Muscle of leg (tissue), 3 donors: ENCODE measurements at regions not wholly inside any gene's neighbourhood (a gene's known extent, or its start where the extent isn't known, plus 50 kb on each side); places are given as distances from the start of the nearest gene placed in this dataset.
"Not testable (repeated sequence)": the region's sequence is repeated elsewhere in the genome, so short reads cannot be mapped to it uniquely, and the experiment has no call there.

Experiments
- DNase-seq: peaks from one replicate; pipeline ENCODE4 v3.0.0; 2013
- H3K27ac ChIP-seq: one replicate; pipeline ENCODE4 v1.5.1; 2013; ENCODE audit warnings: mild to moderate bottlenecking, low read length, control low read depth
- H3K27me3 ChIP-seq: one replicate; pipeline ENCODE4 v1.6.1; 2013; ENCODE audit warnings: low read length; ENCODE audit not compliant: control insufficient read depth, insufficient read depth
- H3K36me3 ChIP-seq: one replicate; pipeline ENCODE4 v1.6.1; 2013; ENCODE audit warnings: low read length; ENCODE audit not compliant: control insufficient read depth, insufficient read depth
- H3K4me1 ChIP-seq: one replicate; pipeline ENCODE4 v1.6.1; 2013; ENCODE audit warnings: low read length; ENCODE audit not compliant: control insufficient read depth, insufficient read depth
- H3K4me3 ChIP-seq: one replicate; pipeline ENCODE4 v1.5.1; 2013; ENCODE audit warnings: low read length, control low read depth
- H3K9me3 ChIP-seq: replicated peaks from 2 replicates; pipeline ENCODE4 v1.6.1; 2013; ENCODE audit warnings: low read depth, low read length; ENCODE audit not compliant: control insufficient read depth
- WGBS: methylation state at CpG from one replicate; pipeline ENCODE4 v1.1.5; 2013; ENCODE audit warnings: missing lambda C conversion rate; ENCODE audit not compliant: insufficient coverage; 5-methylcytosine and 5-hydroxymethylcytosine counted together

DNA sequence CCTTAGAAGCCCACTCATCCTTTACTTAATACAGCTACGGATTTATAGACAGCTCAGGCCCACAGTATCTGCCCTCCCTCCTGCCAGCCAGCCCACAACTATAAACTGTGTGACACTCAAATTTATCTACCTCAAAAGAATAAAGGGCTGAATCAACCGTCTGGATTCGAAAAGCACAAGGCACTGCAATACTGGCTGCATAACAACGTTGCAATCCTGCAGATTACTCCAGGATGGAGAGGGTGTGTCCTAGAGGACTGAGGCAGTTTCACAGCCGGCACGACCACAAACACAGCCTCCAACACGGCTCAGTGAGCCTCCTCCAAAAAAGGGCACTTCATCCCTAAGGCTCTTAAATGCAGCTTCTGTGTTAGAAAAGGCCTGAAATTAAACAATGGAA is 138.3 kb upstream of the EFCAB3 start:
- H3K27me3 ChIP-seq, DNase-seq, H3K27ac ChIP-seq, H3K4me3 ChIP-seq, H3K4me1 ChIP-seq, H3K36me3 ChIP-seq, H3K9me3 ChIP-seq: not testable (repeated sequence)
- WGBS: 50% methylated on average over 1 of the region's 7 CpGs

DNA sequence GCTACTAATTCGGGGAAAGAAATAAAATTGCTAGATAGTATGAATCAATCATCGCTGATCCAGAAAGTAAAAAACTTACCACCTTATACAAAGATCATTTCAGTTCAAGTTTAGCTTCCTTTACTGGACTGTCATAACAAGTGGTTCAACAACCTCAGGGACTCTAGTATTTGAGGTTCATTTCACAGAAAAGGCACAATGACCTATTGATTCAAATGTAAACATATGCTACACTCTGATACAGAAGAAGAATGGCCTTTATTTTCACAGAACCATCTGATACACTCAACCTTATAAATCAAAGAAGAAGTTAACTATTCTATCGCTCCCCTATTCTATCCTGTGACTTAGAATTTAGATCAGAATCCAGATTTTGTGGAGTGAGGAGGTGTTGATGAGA is 140.8 kb upstream of the EFCAB3 start:
- H3K4me3 ChIP-seq, H3K36me3 ChIP-seq, H3K27ac ChIP-seq, DNase-seq, H3K27me3 ChIP-seq, H3K9me3 ChIP-seq, H3K4me1 ChIP-seq: not testable (repeated sequence)
- no CpG with 5 or more reads among the region's 3 CpGs for WGBS

DNA sequence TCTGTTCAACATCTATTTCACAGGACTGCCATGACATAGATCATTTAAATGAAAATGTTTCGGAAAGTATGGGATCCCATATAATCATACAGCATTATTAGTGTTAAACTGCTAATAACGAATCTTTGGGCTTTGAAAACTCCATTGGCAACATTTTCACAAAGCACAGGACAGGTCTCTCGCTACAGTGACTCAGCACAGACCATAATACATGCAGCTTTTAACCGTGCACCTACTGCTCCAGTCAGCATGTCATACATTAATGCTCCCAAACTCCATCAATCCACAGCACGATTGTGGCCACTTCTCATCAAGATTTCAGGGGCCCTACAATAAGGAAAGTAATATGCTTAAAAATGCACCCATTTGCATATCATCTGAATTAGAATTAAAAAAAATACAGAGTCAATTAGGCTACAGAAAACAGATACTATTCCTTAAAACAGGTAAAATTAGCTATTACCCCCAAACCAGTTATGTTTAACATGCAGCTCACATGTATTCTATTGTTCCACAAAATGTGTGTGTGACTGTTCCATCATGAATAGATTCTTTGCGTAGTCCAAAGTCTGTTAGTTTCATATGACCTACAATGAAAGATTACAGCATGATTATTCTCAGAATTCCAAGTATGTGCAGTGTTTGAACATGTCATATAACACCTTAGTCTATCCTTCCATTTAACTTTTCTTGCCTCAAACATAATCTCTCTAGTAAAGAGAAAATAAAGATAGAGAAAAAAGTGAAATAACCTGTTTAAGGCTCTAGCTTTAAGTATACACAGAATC is 141.6 kb upstream of the EFCAB3 start:
- WGBS: 54% methylated on average over 3 of the region's 6 CpGs
- not testable (repeated sequence) for H3K9me3 ChIP-seq, H3K4me1 ChIP-seq, H3K27ac ChIP-seq, H3K36me3 ChIP-seq, H3K4me3 ChIP-seq, H3K27me3 ChIP-seq, DNase-seq

DNA sequence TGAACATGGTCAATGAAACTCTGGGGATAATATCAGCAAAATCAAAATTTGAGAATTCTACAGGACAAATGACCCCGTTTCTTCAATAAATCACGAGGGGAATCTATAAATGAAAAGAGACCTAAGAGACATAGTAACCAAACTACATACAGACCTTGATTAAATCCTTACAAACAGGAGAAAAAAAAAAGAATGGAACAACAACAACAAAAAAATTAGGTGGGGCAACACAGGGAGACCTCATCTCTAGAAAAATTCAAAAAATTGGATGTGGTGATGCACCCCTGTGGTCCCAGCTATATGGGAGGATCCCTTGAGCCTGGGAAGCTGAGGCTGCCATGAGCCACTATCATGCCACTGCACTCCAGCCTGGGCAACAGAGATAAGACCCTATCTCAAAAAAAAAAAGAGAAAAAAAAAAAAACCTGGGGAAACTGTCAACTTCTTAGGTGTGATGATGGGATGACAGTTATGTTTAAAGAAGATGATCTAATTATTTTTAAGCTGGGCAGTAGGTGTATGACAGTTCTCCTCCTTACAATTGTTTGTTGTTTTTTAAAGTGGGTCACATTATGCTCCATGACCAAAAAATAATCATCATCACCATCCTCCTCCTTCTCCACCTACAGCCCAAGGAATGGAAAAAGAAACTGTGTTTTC is 146.4 kb upstream of the EFCAB3 start:
- H3K9me3 ChIP-seq, H3K36me3 ChIP-seq, DNase-seq, H3K4me1 ChIP-seq, H3K27me3 ChIP-seq, H3K4me3 ChIP-seq, H3K27ac ChIP-seq: not testable (repeated sequence)
- no CpG with 5 or more reads among the region's 2 CpGs for WGBS

DNA sequence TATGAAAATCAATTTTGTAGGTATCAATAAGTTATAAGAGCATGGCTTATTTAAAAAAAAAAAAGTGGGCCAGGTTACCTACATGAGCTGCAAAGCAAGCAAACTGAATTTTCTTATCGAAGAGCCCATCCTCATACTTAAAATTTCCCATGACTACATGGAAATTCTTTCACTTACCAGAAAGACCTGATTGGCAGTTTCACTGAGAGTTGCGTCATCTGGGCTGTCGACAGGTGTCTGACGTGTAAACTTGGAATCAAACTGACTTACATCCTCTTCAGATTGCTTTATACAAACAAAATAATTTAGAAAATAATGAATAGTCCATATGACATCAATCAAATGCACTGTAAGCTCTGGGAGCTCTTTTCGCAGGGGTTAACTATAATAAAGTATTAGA is 149.1 kb upstream of the EFCAB3 start:
- not testable (repeated sequence) for H3K27me3 ChIP-seq
- no CpG with 5 or more reads among the region's 5 CpGs for WGBS

DNA sequence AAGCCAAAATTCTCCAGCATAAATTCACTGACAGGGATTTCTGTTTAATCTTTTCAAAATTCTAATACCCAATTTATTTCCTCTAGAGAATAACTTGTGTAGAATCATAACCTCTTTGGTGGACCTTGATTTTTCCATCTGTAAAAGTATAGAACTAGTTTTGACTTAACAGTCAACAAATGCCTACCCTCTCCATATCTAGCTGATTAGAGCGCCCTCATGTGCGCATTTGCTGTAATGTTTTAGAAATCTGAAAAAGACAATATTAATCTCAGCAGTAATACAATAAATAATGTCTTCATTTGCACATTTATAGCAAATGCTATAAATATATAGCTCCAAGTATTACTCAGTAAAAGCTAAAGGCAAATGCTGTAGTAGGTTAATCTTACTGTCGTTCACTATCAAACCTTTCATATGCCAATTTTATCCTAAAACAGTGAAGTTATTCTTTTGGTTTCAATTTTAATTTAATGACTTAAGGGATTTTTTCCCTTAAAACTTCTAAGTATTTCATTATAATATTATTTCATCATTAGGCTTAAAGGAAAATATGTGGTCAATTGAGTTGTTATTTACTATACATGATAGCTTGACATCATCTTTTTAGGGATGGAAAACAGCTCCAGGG is 153.6 kb upstream of the EFCAB3 start:
- whole genome bisulfite sequencing: no CpG with 5 or more reads among the region's 3 CpGs
- not testable (repeated sequence) for H3K27me3 ChIP-seq, H3K27ac ChIP-seq, H3K36me3 ChIP-seq, DNase-seq, H3K4me3 ChIP-seq, H3K9me3 ChIP-seq, H3K4me1 ChIP-seq

More for the DNA sequence above, 149.1 kb upstream of the EFCAB3 start:
- not testable (repeated sequence) for DNase-seq, H3K9me3 ChIP-seq, H3K36me3 ChIP-seq, H3K4me1 ChIP-seq, H3K4me3 ChIP-seq, H3K27ac ChIP-seq

DNA sequence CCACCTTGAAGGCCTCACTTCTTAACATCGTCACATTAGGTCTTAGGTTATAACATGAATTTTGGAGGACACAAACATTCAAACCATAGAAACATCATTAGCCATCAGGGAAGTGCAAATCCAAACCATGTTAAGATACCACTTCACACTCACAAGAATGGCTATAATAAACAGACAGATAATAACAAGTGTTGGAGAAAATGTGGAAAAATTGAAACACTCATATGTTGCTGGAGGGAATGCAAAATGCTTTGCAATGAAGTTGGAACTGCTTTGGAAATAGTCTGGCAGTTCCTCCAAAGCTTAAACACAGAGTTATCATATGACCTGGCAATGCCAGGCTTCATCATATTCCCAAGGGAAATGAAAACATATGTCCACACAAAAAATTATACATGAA is 156.8 kb upstream of the EFCAB3 start:
- H3K9me3 ChIP-seq, H3K27ac ChIP-seq, H3K4me1 ChIP-seq, H3K27me3 ChIP-seq, DNase-seq, H3K36me3 ChIP-seq, H3K4me3 ChIP-seq: not testable (repeated sequence)
- WGBS: no CpG with 5 or more reads among the region's 1 CpG

DNA sequence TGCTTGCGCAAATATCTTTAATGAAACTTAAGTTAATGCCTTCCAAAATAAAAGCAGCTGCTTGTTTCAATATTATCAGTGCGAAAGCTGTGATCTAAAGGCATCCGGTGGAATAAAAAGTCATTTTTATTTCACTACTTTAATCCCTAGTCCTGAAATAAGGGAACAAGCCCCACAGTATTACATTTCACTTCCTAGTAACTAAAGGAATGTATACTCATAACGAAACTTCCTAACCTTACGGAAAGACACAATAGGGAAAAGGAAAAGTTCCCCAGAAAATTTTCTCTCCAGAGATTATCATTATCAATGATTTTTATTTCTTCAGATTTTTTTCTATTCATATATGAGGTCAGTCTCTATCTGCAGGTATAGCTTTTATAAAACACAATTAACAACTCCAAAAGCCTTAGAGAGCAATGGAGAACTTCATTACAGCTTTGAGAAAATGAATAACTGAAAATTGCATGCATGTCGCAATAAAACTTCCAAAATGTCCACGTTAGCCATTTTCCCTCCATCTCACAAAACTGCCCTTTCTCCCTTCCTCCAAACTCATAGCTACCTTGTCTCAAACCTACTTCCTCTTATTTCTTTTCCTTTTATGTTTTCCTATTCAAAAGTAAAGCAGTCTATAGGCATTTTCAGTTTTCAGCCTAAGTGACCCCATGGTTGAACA is 154.3 kb upstream of the MED13 start:
- WGBS: 83% methylated on average over 4 of the region's 7 CpGs
- H3K4me1 ChIP-seq: no peaks in the 10 kb centered on the region
- H3K36me3 ChIP-seq: no peaks in the 10 kb centered on the region

DNA sequence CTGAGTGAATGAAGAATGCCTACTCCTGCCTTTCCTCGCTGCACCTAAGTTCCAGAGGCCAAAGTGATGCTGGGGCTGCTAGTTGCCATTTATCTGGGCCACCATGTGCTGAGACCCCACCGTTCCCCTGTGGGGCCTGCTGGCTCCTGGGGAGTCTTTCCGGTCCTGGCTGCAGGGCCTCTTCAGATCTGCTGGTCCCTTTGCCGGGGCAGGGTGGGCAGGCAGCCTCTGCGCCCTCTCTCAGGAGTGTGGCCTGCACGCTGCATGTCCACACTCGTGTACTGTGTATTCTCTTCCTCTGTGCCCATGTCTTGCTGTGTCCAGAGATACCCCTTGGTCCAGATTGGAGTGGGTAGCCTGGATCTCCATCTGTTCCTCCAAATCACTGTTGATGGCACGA is 151.8 kb upstream of the MED13 start:
- no peaks in the 10 kb centered on the region for H3K36me3 ChIP-seq
- no peaks in the 10 kb centered on the region for H3K9me3 ChIP-seq
- WGBS: 88% methylated on average over 7 of the region's 8 CpGs
- no peak for DNase-seq
- H3K4me1 ChIP-seq: no peaks in the 10 kb centered on the region
- no peak overlapping the region for H3K27ac ChIP-seq
- no peaks in the 10 kb centered on the region for H3K27me3 ChIP-seq
- no peak overlapping the region for H3K4me3 ChIP-seq

More for the DNA sequence above, 154.3 kb upstream of the MED13 start:
- Histone ChIP-seq H3K27ac (no peak overlapping the region), H3K9me3 (no peaks in the 10 kb centered on the region), H3K27me3 (no peaks in the 10 kb centered on the region), H3K4me3 (no peak overlapping the region)
- peak; percentile 2 for DNase-seq

DNA sequence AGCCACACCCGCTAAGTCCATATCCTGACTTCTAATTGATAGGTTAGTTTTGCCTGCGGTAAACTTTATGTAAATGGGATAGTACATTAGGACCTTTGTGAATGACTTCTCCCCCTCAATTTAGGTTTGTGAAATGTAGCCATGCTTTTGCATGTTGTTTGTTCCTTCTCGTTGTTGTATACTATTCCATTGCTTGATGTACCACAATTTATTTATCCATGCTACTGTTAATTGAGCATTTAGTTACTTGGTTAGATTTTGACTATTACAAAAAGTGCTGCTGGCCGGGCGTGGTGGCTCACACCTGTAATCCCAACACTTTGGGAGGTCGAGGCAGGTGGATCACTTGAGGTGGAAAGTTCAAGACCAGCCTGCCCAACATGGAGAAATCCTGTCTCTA is 150.8 kb upstream of the MED13 start:
- no CpG with 5 or more reads among the region's 6 CpGs for WGBS
- H3K36me3 ChIP-seq, H3K4me3 ChIP-seq, H3K27me3 ChIP-seq, H3K27ac ChIP-seq, H3K4me1 ChIP-seq, H3K9me3 ChIP-seq, DNase-seq: not testable (repeated sequence)
